ENCODE measurements at regions not wholly inside any gene's neighbourhood (a gene's known extent, or its start where the extent isn't known, plus 50 kb on each side); places are given as distances from the start of the nearest gene placed in this dataset.

- no peak for DNase-seq
These were observed 198.7 kb downstream of the MYCN start for GRCh38 chr2:16138811-16139662.

- DNase-seq = no peak
These were observed 196.9 kb downstream of the MYCN start for GRCh38 chr2:16137080-16137755.

- no peak for DNase-seq
These were observed 196.2 kb downstream of the MYCN start for GRCh38 chr2:16136461-16137035.

- no peak for DNase-seq
These were observed 195.6 kb downstream of the MYCN start for GRCh38 chr2:16135913-16136310.

- DNase-seq = no peak
These were observed 195.0 kb downstream of the MYCN start for GRCh38 chr2:16135196-16135912.

- no peak for DNase-seq
These were observed 194.3 kb downstream of the MYCN start for GRCh38 chr2:16134436-16135165.

GRCh38 chr2:16130906-16131400 lies 190.6 kb downstream of the MYCN start:
- no peak for DNase-seq

GRCh38 chr2:16130541-16130880 lies 190.2 kb downstream of the MYCN start:
- DNase-seq = no peak

- DNase-seq = no peak
These were observed 189.6 kb downstream of the MYCN start for GRCh38 chr2:16129716-16130540.

- DNase-seq = no peak
These were observed 188.6 kb downstream of the MYCN start for GRCh38 chr2:16128746-16129610.

GRCh38 chr2:16127958-16128357 lies 187.6 kb downstream of the MYCN start:
- no peak for DNase-seq

- DNase-seq = no peak
These were observed 187.1 kb downstream of the MYCN start for GRCh38 chr2:16127276-16127940.

- DNase-seq = no peak
These were observed 186.3 kb downstream of the MYCN start for GRCh38 chr2:16126517-16127275.

GRCh38 chr2:16125614-16126516 lies 185.5 kb downstream of the MYCN start:
- no peak for DNase-seq

- DNase-seq = no peak
These were observed 184.7 kb downstream of the MYCN start for GRCh38 chr2:16124881-16125613.

GRCh38 chr2:16123856-16124780 lies 183.8 kb downstream of the MYCN start:
- no peak for DNase-seq
